ENCODE measurements at regions not wholly inside any gene's neighbourhood (a gene's known extent, or its start where the extent isn't known, plus 50 kb on each side); places are given as distances from the start of the nearest gene placed in this dataset.

GRCh38 chr14:43539210-43539609 is 967.9 kb downstream of the FSCB start:
- TF ChIP-seq CTCF (IDR thresholded peaks at IDR 0.05) (peak in 9 of 12 donors; percentile 12 to 58 (median 29)), POLR2A (IDR thresholded peaks at IDR 0.05) (no peak)
